Fibroblast of peridontal ligament (primary cell): ENCODE measurements at regions not wholly inside any gene's neighbourhood (a gene's known extent, or its start where the extent isn't known, plus 50 kb on each side); places are given as distances from the start of the nearest gene placed in this dataset.

Experiments
- DNase-seq: peaks from one replicate; pipeline ENCODE4 v3.0.0-alpha.2; 2010; ENCODE audit errors: extremely low read depth

GRCh38 chr14:38521591-38521990 is 265.7 kb upstream of the CLEC14A start:
- DNase-seq, result no peak

GRCh38 chr14:38517426-38517825 is 261.5 kb upstream of the CLEC14A start:
- DNase-seq, result no peak

GRCh38 chr14:38512236-38512635 is 256.3 kb upstream of the CLEC14A start:
- no peak for DNase-seq

DNA sequence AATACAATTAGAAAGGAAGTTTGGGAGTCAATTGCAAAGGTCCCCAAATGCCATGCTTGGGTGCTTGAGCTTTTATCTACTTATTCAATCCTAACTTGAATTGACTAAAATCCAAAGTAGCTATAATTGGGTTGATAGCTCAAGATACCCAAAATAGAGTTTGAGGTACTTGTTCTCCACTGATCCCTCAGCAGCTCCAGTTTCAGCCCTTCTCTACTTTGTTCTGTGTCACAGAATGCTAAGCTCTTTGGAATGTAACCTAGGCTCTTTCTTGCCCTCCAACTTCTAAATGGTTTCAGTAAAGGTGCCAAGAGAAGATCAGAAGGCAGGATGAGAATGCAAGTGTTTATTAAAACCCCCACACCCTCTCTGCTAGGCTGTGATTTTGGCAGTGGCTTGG is 251.4 kb upstream of the CLEC14A start:
- DNase-seq, result no peak

DNA sequence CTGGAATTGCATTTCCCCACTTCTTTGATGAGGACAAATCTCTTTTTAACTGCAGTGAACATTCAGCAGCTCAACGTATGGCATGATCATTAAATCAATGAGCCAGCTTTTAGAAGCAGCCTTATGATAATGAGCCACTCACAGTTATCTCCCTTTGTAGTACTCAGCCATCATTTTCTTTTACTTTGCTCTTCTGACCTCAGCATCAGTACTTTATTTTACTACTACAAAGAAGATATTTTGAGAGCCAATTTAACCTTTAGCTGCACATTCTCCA is 250.0 kb upstream of the CLEC14A start:
- no peak for DNase-seq

DNA sequence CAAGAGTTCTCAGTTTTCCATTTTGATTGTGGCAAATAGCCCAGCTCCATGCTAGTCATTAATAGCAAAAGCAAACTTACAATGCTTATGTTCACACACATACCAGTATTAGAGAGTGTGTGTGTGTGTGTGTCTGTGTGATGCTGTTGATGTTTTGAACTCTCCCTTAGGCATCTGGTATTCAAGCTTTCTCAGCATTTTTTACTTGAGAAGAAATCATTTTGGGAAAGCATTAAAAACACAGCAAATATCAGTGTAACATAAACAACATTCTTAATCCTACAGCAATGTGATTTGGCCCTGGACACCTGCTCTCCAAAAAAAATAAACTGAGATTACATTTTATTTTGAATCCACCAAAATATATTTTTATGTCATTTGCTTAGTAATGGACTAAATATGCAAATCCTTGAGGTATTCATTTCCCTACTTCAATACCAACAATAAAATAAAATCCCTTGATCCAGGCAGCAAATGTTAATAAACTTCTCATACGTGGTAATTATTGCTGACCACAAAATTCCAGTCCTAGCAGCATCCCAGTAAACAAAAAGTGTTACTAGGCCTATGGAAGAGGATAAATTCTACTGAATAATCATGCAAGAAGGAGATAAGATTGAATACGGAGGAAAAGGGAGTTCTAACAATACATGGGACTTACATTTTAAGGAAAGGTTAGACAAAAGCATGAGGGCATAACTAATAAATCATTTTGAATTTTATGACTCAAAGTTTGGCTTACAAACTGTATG is 249.5 kb upstream of the CLEC14A start:
- no peak for DNase-seq

DNA sequence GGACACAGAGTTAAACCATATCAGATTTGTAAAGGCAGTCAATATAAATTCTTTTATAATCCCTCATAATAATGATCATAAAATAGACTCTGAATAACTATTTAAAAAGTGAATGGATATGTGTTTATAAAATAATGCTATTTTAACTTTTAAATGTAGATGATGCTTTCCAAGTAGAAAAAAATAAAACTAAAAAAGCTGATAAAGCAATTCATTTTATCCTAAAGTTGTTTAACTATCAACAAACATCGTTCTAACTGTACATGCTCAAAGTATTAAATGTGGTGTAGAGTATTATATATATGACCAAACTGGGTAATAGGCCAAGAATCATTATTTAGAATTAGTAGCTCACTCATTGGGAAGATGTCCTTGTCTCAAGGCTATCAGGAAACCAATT is 248.3 kb upstream of the CLEC14A start:
- no peak for DNase-seq

DNA sequence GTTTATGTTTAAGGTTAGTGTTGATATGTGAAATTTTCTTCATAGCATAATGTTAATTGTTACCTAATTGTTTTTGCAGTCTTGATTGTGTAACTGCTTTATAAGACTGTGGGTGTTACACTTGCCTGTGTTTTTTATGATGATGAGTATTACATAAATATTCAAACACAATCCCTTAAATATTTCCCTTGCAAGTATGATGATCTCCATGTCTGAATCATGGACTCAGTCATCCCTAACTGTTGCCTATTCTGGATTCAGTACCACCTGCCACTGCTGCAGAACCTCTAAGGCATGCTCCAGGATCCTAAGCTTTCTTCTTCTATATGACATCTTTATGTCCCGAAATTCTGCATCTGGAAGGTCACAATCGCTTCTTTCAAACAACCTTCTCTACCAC is 246.3 kb upstream of the CLEC14A start:
- no peak for DNase-seq

GRCh38 chr14:38500125-38500524 is 244.2 kb upstream of the CLEC14A start:
- DNase-seq, result no peak

DNA sequence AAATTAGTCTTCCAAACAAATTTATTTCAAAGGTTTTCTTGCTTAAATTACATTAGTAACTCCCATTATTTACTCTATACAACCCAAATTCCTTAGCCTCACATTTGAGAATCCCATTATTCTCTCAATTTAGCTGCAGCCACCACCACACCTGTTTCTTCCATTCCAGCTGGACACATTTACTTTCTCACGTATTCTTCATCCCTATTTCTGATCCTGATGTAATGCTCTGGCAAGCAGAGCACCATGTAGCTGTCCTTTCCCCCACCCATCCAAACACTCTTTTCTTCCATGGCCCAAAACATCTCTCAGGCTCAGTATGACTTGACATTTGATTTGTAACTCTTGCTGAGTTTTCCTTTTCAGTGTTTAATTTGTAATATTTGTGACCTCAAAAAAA is 240.2 kb upstream of the CLEC14A start:
- no peak for DNase-seq

- no peak for DNase-seq
Observed at GRCh38 chr14:38490273-38490672, 234.4 kb upstream of the CLEC14A start.

DNA sequence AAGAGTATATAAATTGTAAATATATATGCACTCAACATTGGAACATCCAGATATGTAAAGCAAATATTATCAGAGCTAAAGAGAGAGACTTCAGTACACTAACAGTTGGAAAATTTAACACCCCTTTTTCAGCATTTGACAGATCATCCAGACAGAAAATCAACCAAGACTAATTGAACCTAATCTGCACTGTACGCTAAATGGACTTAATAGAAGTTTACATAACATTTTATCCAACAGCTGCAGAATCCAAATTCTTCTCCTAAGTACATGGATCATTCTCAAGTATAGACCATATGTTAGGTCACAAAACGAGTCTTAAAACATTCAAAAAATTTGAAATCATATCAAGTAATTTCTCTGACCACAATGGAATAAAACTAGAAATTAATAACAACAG is 229.1 kb upstream of the CLEC14A start:
- DNase-seq, result no peak

DNA sequence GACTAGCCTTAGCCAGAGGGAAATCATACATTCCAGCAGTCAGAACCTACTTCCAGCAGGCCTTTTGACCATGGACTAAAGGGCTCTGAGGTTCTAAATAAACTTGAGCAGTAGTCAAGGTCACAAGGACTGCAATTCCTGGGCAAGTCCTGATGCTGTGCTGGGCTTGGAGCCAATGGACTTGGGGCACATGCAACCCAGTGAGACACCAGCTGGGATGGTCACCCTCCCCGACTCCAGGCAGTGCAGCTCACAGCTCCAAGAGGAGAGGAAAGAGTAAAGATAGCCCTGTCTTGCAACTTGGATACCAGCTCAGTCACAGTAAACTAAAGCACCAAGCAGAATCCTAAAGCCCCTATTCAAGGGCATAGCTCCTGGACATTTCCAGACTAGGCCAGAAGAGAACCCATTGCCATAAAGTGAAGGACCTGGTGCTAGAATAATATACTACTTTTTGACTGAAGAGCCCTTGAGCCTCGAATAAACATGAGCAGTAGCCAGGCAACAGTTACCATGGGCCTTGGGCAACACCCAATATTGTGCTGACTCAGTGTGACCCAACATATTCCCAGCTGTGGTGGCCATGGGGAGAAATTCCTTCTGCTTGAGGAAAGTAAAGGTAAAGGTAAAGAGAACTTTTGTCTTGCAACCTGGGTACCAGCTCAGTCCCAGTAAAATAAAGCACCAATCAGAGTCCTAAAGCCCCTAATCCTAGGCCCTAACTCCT is 226.2 kb upstream of the CLEC14A start:
- DNase-seq, result no peak

DNA sequence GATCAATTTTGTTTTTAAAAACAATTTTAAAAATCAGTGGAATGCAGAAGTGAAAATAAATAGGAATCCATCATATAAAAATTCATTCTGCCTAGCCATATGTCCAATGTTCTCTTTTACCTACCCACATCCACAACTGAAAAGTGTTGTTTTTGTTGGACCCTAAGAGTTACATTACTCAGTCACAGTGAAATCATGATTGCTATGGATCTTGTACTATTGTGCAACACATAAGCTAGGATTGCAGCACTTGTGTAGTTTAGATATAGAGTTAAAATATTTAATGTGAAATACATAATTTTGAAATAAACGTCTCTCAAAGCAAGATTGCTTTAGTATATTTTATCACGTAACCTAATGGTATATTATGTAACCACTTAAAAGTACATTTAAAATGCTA is 213.3 kb upstream of the CLEC14A start:
- DNase-seq, result peak; percentile 1

DNA sequence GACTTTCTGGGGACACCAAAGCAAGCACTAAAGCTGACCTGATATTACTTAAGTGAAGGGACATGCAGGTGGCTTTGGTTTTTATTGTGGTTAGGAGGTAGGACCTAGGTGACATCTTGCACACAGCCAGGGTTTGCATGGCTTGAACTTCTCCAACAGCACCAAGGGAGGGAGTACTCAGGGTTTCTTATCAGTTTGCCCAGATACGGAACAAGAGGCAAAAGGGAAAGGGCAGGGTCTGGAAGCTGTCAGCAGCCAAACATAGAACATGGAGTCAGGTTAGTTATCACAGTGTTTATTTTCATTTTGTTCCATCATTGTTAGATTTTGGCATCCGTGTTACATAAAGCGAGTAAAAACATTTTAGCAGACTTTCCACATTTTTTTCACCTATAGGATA is 186.3 kb upstream of the CLEC14A start:
- DNase-seq, result no peak

- no peak for DNase-seq
Observed at GRCh38 chr14:38432186-38432585, 176.3 kb upstream of the CLEC14A start.

- DNase-seq, result no peak
Observed at GRCh38 chr14:38431156-38431555, 175.3 kb upstream of the CLEC14A start.

GRCh38 chr14:38430522-38430921 is 174.6 kb upstream of the CLEC14A start:
- DNase-seq, result no peak

DNA sequence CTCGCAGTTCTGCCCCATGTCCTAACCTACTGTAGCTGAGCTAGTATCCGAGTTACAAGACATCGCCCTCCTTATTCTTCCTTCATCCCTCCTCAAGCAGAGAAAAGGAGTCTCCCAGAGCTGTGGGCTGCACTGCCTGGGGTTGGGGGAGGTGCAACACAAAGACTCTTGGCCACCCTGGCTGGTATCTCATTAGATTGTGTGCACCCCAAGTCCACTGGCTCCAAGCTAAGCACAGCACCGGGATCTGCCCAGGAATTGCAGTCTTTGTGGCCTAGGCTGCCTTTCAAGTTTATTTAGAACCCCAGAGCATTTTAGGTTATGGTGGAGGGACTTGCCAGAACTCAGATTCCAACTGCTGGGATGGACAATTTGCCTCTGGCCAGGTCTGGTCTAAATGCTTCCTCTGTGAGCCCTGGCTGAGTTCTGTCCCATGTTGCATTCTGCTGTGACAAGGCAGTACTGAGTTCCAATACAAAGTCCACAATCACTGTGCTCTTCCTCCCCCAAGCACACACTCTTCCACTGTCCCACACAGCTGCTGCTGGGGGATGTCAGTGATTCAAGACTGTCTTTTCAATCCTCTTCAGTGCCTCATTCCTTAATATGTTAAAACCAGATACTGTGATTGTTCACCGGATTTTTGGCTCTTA is 169.6 kb upstream of the CLEC14A start:
- no peak for DNase-seq

- DNase-seq, result peak; percentile 21
Observed at GRCh38 chr14:38420048-38420447, 164.2 kb upstream of the CLEC14A start.

DNA sequence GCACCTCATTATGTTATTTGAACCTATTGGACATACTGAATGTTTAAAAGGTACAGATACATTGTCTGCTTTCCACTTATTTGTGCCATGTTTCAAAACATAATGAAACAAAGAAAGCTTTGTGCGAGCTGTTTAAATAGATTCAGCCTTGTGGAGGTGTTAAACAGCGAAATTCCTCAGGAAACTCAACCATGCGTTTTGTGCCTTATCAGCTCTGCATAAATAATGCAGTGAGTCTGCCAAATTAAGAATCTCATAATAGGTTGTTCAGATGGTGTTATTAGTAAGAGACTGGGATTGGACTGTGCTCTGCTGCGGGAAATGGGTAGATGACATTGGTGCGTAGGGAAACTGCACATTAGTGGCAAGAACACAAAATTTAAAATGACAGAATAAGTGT is 163.7 kb upstream of the CLEC14A start:
- DNase-seq, result no peak

DNA sequence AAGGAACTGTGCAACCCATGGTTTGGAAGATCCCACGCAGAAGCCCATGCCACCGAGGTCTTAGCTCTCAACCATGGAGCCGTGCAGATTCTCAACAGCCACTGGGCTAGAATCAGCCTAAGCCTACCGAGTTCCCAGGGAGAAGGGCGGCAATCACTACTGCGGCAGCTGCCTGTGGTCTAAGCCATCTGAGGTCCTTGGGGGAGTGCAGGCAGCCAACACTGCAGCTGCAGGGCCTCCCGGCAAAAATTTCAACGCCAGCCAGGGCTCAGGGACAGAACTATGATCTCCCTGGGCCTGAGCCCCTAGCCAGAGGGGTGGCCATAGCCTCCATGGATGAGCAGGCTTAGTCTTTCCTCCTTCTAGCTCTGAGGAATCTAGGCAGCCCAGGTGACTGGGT is 156.8 kb upstream of the CLEC14A start:
- DNase-seq, result no peak

DNA sequence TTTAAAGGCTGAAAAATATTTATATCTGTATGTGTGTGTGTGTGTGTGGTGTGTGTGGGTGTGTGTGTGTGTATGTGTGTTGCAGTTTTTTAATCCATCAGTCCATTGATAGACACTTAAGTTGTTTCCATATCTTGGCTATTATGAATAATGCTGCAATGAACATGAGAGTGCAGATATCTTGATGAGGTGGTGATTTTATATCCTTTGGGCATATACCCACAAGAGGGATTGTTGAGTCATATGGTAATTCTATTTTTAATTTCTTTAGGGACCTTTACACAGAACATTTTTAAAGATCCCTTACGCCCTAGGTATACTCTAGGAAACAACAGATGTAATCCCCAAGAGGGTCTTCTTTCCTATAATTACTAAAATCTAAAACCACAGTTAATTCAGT is 154.5 kb upstream of the CLEC14A start:
- no peak for DNase-seq
